DND-41 (cell line): ENCODE measurements at regions not wholly inside any gene's neighbourhood (a gene's known extent, or its start where the extent isn't known, plus 50 kb on each side); places are given as distances from the start of the nearest gene placed in this dataset.

Experiments used
- ATAC-seq: fragments of 200-7000 bp; cut with Tn5 transposase; 3 replicates; pipeline ENCODE4 v1.9.1; 2021; ENCODE audit warnings: low read depth; ENCODE audit not compliant: insufficient read depth
- DNase-seq: peaks from one replicate; pipeline ENCODE4 v3.0.0-alpha.2; 2020
- H2AFZ ChIP-seq: 2 replicates; pipeline ENCODE4 v1.6.0; 2012; ENCODE audit warnings: low read depth, low read length
- H3K27ac ChIP-seq: 2 replicates; pipeline ENCODE4 v1.5.1; 2012; ENCODE audit warnings: low read length, inconsistent platforms
- H3K27me3 ChIP-seq: fragments of 200-600 bp; sonication (generic); 2 replicates; pipeline ENCODE4 v1.6.0; 2012; ENCODE audit warnings: low read length, mild to moderate bottlenecking, inconsistent platforms; ENCODE audit not compliant: insufficient read depth, poor library complexity
- H3K36me3 ChIP-seq: 2 replicates; pipeline ENCODE4 v1.5.1; 2012; ENCODE audit warnings: low read length, inconsistent platforms; ENCODE audit not compliant: insufficient read depth
- H3K4me1 ChIP-seq: 2 replicates; pipeline ENCODE4 v1.5.1; 2012; ENCODE audit warnings: mild to moderate bottlenecking, low read length; ENCODE audit not compliant: insufficient read depth
- H3K4me2 ChIP-seq: 2 replicates; pipeline ENCODE4 v1.6.0; 2012; ENCODE audit warnings: mild to moderate bottlenecking, moderate library complexity, low read length, inconsistent platforms; ENCODE audit not compliant: insufficient read depth
- H3K4me3 ChIP-seq, 2 experiments: fragments of 200-600 bp in 1 of 2; shearing (Covaris generic) in 1 of 2; 2 replicates each; pipeline ENCODE4 v1.5.1; 2012 to 2016; ENCODE audit warnings: inconsistent platforms in 2 of 2, low read length in 2 of 2, mild to moderate bottlenecking in 2 of 2, low read depth in 1 of 2, moderate library complexity in 1 of 2
- H3K79me2 ChIP-seq: 2 replicates; pipeline ENCODE4 v1.6.0; 2012; ENCODE audit warnings: low read length, inconsistent platforms; ENCODE audit not compliant: insufficient read depth
- H3K9ac ChIP-seq: 2 replicates; pipeline ENCODE4 v1.6.0; 2012; ENCODE audit warnings: low read depth, mild to moderate bottlenecking, inconsistent platforms, low read length, moderate library complexity
- H3K9me3 ChIP-seq: 2 replicates; pipeline ENCODE4 v1.5.1; 2012; ENCODE audit warnings: low read length, moderate library complexity, mild to moderate bottlenecking, inconsistent platforms; ENCODE audit not compliant: insufficient read depth, severe bottlenecking
- H4K20me1 ChIP-seq: 2 replicates; pipeline ENCODE4 v1.6.0; 2012; ENCODE audit warnings: low read length; ENCODE audit not compliant: insufficient read depth
- EZH2 ChIP-seq: IDR thresholded peaks from 3 replicates; pipeline ENCODE4 v1.6.1; 2012; ENCODE audit warnings: borderline replicate concordance, low read depth, mild to moderate bottlenecking, moderate library complexity, low read length, inconsistent platforms; ENCODE audit not compliant: severe bottlenecking
- TF ChIP-seq, protein P1 (sequence below): IDR thresholded peaks from 2 replicates; pipeline ENCODE4 v1.5.1; 2012; ENCODE audit warnings: borderline replicate concordance, low read length, moderate library complexity, mild to moderate bottlenecking; ENCODE audit not compliant: poor library complexity, severe bottlenecking; ENCODE audit errors: extremely low read depth

DNA sequence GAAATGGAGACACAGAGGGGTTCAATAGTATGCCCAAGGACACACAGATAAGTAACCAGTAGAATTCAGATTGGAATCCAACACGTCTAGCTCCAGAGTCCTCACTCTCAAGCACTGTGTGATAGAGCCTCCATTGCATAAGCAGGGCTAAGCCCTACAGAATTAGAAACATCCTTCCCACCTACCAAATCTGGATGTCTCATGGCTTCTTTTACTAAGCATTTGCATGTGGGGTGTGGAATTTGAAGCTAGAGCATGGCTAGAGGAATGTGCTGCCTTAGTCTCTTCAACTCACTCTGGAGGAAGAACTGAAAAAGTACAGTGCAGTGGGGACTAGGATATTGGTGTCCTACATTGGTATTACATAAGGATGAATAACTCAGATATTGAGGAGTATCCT, 119.4 kb downstream of the MFAP3L start:
- H4K20me1 ChIP-seq, result no peaks in the 10 kb centered on the region
- no peak for TF ChIP-seq EZH2
- TF ChIP-seq, protein P1, sequence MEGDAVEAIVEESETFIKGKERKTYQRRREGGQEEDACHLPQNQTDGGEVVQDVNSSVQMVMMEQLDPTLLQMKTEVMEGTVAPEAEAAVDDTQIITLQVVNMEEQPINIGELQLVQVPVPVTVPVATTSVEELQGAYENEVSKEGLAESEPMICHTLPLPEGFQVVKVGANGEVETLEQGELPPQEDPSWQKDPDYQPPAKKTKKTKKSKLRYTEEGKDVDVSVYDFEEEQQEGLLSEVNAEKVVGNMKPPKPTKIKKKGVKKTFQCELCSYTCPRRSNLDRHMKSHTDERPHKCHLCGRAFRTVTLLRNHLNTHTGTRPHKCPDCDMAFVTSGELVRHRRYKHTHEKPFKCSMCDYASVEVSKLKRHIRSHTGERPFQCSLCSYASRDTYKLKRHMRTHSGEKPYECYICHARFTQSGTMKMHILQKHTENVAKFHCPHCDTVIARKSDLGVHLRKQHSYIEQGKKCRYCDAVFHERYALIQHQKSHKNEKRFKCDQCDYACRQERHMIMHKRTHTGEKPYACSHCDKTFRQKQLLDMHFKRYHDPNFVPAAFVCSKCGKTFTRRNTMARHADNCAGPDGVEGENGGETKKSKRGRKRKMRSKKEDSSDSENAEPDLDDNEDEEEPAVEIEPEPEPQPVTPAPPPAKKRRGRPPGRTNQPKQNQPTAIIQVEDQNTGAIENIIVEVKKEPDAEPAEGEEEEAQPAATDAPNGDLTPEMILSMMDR, result no peak
- no peak overlapping the region for H2AFZ ChIP-seq
- ATAC-seq (no peak), DNase-seq (no peak)
- H3K27me3 ChIP-seq, result no peaks in the 10 kb centered on the region
- H3K4me2 ChIP-seq, result no peak overlapping the region
- no peaks in the 10 kb centered on the region for H3K79me2 ChIP-seq
- H3K4me3 ChIP-seq, result no peak overlapping the region
- no peaks in the 10 kb centered on the region for H3K9me3 ChIP-seq
- H3K4me1 ChIP-seq, result no peaks in the 10 kb centered on the region
- no peak overlapping the region for H3K9ac ChIP-seq
- H3K27ac ChIP-seq, result no peak overlapping the region
- no peaks in the 10 kb centered on the region for H3K36me3 ChIP-seq

DNA sequence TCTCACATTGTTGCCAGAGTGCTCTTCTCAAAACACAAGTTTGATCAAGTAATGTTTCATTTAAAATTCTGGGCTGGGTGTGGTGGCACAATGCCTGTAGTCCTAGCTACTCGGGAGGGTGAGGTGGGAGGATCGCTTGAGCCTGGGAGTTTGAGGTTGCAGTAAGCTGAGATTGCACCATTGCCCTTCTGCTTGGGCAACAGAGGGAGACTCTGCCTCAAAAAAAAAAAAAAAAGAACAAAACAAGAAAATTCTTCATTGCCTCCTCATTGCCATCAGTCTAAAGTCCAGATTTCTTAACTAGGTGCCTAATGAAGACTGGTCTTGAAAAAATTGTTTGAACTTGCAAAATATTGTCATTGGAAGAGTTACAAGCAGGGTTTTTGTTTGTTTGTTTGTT, 120.1 kb downstream of the MFAP3L start:
- H3K9me3 ChIP-seq, result no peaks in the 10 kb centered on the region
- H3K27ac ChIP-seq, result no peak overlapping the region
- DNase-seq (no peak), ATAC-seq (no peak)
- H3K36me3 ChIP-seq, result no peaks in the 10 kb centered on the region
- no peaks in the 10 kb centered on the region for H3K4me1 ChIP-seq
- no peak overlapping the region for H3K4me3 ChIP-seq
- H2AFZ ChIP-seq, result no peak overlapping the region
- H3K9ac ChIP-seq, result no peak overlapping the region
- TF ChIP-seq, protein P1, result no peak
- no peak for TF ChIP-seq EZH2
- H3K27me3 ChIP-seq, result no peaks in the 10 kb centered on the region
- H3K79me2 ChIP-seq, result no peaks in the 10 kb centered on the region
- no peak overlapping the region for H3K4me2 ChIP-seq
- H4K20me1 ChIP-seq, result no peaks in the 10 kb centered on the region

DNA sequence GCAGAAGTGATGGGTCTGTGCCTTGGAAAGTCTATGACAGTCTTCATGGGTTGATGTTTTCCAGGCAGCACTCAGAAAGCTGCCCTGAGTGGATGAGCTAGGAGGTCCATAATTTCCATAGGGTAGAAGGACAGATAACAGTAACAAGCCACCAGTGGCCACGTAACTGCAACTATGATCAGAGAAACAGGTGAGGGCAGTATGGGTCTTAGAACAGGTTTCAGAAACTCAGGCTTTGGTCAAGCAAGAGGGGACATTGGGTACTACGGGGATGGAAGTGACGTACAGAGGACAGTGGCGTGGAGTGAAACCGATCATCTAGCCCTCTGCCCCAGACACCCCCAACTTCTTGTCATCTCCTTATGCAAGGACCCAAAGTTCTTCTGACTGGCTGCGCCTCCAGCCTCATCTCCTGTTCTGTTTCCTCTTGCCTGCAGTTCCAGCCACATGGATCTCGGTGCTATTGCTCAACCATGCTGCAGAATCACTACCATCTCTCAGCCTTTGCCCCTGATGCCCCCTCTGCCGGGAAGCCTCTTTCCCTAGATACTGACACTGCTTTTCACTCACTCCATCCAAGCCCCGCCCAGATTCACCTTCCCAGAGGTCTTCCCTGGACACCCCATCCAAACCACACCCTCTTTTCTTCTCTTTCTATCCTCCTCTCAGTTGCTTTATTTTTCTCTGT, 123.4 kb downstream of the MFAP3L start:
- Histone ChIP-seq H3K79me2 (no peaks in the 10 kb centered on the region), H3K4me1 (no peaks in the 10 kb centered on the region), H2AFZ (no peak overlapping the region), H3K36me3 (no peaks in the 10 kb centered on the region), H4K20me1 (no peaks in the 10 kb centered on the region), H3K27ac (no peak overlapping the region), H3K9ac (no peak overlapping the region), H3K4me3 (no peak overlapping the region), H3K4me2 (no peak overlapping the region), H3K9me3 (no peaks in the 10 kb centered on the region), H3K27me3 (no peaks in the 10 kb centered on the region)
- DNase-seq (no peak), ATAC-seq (no peak)
- TF ChIP-seq EZH2, result no peak
- TF ChIP-seq, protein P1, result no peak
